C1 segment of cervical spinal cord (tissue), 14 donors: ENCODE measurements at regions not wholly inside any gene's neighbourhood (a gene's known extent, or its start where the extent isn't known, plus 50 kb on each side); places are given as distances from the start of the nearest gene placed in this dataset.
"Not testable (repeated sequence)": the region's sequence is repeated elsewhere in the genome, so short reads cannot be mapped to it uniquely, and the experiment has no call there.

ENCODE experiments used
- DNase-seq, 14 donors: peaks; one replicate each; lab custom pipeline; 2025; lab: John Stamatoyannopoulos, UW

- no peak for DNase-seq
These were observed 434.2 kb downstream of the RWDD3 start for GRCh38 chr1:95668165-95668564.

DNA sequence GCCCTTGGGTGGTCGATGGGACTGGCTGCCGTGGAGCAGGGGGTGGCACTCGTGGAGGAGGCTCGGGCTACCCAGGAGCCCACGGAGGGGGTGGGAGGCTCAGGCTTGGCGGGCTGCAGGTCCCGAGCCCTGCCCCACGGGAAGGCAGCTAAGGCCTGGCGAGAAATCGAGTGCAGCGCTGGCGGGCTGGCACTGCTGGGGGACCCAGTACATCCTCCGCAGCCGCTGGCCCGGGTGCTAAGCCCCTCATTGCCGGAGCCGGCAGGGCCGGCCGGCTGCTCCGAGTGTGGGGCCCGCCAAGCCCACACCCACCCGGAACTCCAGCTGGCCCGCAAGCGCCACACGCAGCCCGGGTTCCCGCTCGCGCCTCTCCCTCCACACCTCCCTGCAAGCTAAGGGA is 435.6 kb downstream of the RWDD3 start:
- DNase-seq: not testable (repeated sequence)

GRCh38 chr1:95671098-95671497 is 437.1 kb downstream of the RWDD3 start:
- DNase-seq: no peak

DNA sequence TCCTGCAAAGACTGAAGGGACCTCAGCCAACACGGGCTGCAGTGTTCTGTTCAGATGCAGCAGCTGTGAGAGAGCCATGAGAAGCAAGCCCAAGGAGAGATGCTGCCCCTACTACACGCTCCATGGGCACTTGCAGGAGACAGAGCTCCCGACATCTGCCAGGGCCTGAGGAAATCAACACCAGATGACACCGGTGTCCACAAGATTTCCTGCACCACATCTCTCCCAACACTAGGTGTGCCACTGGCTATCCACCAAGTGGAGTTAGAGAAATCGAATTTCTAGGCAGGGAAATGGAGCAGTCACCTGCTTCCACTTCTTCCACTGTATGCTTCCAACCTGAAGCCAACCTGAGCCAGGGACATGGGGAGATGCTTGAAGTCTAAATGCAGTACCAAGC is 445.3 kb downstream of the RWDD3 start:
- DNase-seq: no peak

- no peak for DNase-seq
These were observed 451.1 kb downstream of the RWDD3 start for GRCh38 chr1:95685081-95685480.

DNA sequence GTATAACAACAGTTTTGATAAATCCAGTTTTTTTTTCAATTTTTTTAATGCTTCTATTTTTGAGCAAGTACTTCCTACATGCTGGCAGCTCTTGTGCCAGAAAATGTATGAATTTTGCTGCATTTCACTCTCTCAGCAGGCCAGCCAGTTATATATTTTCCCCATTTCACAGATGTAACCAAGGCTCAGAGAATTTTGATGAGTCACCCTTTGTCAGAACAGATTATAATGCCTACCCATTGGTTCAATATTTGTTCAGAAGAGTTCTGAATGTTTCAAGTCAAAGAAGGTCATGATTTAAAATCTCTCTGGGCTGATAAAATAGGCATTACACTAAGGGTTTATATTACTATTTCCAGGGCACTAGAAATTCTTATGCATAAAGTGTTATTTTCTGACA is 452.2 kb downstream of the RWDD3 start:
- DNase-seq: no peak

DNA sequence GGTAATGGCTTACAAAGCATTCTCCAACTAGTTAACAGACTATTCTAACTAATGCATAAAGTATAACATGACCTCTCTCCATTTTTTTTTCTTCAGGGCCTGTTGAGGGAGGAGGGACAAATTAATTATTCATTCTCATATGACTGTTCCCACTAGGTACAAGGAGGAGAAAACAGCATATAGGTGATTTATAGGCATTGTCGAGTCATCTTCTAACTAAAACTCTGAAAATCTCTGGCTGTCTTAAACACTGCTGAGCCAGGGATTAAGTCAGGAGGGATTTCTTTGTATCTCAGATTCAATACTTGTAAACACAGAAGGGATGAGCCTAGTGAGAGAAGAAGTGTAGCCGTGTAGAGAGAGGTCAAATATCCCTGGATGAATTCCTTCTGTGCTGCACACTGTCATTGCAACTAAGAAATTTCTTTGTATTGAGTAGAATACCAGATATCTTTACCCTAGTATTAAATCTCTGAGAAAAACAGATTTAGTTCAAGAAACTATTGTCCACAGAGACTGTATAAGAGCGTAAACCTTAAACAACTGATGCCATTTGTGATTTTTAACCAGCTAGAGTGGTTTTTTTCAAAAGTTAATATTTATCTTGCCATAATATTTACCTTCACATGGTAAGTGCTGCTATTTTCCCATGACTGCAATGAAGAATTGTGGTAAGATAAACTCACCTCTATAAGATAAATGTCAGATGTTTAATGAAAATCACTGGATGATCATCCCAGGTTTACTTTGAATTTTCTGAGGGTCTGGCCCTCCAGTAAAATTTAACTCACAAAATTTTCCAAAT is 465.3 kb downstream of the RWDD3 start:
- DNase-seq: no peak

DNA sequence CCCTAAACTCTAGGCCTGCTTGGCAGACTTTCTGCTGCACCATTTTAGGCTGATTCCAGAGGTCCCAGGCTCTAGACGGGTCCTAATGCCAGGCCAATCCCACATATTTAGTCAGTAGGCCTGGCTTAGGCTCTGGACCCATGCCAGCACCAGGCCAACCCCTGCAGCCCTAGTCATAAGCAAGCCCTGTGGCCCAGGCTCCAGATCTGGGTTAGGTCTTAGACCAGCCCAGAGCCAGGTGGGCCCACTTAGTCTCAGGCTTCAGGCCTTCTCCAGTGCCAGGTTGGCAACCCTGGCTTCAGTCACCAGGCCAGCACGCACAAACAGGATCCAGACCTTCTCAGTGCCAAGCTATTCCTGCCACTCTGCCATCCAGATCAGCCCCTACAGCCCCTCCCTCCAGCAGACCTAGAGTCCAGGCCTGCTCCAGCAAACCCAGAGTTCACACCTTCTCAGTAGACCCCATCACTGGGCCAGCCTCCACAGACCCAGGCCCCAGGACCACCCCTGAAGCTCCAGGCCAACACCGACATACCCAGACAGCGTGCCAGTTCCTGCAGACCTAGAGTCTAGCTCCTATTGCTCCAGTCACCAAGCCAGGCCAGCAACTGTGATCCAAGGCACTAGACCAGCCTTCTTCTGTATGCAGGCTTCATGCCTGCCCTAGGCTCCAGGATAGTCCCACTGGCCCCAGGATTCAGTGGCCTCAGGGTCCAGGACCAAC is 467.6 kb downstream of the RWDD3 start:
- no peak for DNase-seq

GRCh38 chr1:95703046-95703445 is 469.0 kb downstream of the RWDD3 start:
- no peak for DNase-seq

DNA sequence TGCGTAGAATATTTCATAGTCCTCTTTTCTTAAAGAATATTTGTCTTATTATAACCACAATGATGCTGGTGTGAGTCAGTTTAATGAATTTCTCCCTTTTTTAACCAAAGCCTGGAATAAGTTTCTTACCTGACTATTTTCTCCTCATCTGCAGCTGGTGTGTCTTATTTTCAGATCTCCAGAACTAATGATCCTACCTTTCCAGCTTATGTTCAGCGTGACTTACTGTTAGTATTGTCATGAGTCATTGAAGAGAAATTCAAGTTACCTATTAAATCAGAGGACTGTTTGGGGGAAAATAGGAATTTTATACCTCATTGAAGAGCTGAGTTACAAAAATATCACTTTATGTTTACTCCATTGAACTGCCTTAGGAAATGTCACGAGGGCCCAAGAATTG is 482.1 kb downstream of the RWDD3 start:
- DNase-seq: no peak

DNA sequence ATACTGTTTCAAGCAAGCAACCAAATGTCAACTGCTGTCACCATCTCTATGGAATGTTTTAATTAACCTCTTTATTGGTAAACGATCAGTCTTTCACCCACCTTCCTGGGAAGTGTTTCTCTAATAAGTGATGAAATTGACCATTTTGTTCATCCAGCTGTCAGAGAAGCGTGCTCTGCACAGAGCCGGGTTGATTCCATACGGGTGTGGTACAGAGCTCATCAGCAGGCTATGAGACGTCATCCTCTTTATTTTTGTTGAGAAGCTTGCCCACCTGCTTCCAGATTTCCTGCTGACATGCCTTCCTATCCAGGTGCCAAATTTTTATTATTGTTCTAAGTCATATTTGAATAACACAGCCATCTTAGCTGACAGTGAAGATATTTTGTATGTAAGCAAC is 482.5 kb downstream of the RWDD3 start:
- no peak for DNase-seq

GRCh38 chr1:95723346-95723745 is 489.3 kb downstream of the RWDD3 start:
- no peak for DNase-seq

- no peak for DNase-seq
These were observed 494.8 kb downstream of the RWDD3 start for GRCh38 chr1:95728841-95729240.

- DNase-seq: no peak
These were observed 497.0 kb downstream of the RWDD3 start for GRCh38 chr1:95730986-95731385.

DNA sequence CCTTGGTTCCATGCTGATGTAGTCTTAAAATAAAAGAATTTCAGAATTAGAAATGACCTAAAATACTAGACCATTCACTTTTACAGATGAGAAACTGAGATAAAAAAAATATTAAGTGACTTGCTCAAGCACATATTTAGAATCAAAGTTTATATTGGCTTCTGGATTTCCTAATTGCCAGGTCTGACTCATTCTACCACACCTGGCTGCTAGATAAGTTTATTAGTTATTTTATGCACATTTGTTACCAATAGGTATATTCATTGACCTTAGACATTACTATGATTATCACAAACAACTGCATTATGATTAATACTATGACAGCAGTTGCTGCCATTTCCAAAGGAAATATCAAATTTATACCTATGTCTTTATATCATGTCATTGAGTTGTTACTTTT is 497.5 kb downstream of the RWDD3 start:
- no peak for DNase-seq

- no peak for DNase-seq
These were observed 499.0 kb downstream of the RWDD3 start for GRCh38 chr1:95733031-95733430.

DNA sequence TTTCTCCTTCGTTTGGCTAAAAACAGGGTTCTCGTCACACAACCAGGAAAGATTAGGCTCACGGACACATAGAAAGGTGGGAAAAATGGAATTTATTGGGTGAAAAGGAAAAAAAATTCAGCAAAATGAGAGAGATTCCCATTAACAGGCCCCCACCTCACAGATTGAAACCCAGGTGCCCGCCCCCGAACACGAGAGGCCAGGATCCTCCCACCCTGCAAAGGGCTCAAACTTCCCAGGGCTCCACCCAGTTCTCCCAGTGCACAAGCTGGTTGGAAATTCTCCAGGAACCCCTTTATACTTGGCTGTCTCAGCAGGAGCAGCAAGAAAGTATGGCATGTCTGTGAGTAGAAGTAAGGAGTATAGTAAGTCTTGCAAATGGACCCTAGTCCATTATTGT is 499.7 kb downstream of the RWDD3 start:
- DNase-seq: no peak

DNA sequence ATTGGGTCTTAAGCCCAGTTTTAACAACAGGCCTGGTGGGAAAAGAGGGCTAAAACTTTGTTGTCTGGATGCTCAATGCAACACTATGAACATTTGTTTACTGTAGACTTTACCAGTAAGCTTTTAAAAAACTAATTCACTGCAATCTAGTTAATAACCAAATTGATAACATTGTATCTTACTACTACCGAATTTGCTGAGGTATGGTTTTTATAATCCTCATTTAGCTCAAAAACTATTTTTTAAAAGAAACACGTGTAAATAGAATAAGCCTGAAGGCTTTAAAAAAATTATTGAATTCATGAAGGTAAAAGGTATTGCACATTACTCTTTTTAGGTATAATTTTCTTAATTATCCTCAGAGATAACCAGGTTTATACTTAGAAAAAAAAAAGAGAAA is 500.6 kb downstream of the RWDD3 start:
- DNase-seq: no peak

- no peak for DNase-seq
These were observed 508.6 kb downstream of the RWDD3 start for GRCh38 chr1:95742591-95743089.

GRCh38 chr1:95744731-95745130 is 510.7 kb downstream of the RWDD3 start:
- no peak for DNase-seq

- DNase-seq: no peak
These were observed 518.7 kb downstream of the RWDD3 start for GRCh38 chr1:95752515-95753381.

DNA sequence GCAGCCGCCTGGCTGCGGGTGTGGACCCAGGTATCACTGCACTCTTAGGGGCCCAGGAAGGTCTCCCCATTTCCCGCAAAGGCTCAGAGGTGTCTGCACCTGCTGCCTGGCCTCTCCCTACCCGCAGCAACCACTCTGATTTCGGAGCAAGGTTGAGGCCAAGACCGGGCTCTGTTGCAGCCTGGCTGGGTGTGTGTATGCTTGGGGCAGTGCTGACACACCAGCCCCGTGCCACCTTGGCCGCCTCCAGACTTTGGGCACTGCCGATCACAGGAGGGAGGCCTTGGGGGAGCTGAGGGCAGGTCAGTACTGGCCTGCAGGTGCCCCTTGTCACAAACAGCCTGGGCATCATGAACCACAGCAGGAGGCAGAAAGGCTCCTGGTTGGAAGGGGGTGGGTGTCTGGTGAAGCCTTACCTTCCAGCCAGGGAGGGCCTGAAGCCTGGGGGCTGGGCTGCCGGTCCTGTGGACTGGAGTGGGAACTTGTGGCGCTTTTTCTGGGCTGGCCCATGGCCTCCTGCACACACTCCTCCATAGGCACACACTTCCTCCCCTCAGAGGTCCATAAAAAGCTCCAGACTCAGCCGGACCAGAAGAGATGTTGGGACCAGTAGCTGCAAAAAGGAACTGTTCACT is 519.5 kb downstream of the RWDD3 start:
- DNase-seq: no peak
